NCI-H1105 treated with DMSO at 0.1 percent for 48 hours (cell line): ENCODE measurements at regions not wholly inside any gene's neighbourhood (a gene's known extent, or its start where the extent isn't known, plus 50 kb on each side); places are given as distances from the start of the nearest gene placed in this dataset.

Experiments used
- DNase-seq: peaks from one replicate; lab custom pipeline; 2025; lab: John Stamatoyannopoulos, UW

- no peak for DNase-seq
These were observed 1027.0 kb upstream of the ADGRL3 start for GRCh38 chr4:60173103-60173502.

DNA sequence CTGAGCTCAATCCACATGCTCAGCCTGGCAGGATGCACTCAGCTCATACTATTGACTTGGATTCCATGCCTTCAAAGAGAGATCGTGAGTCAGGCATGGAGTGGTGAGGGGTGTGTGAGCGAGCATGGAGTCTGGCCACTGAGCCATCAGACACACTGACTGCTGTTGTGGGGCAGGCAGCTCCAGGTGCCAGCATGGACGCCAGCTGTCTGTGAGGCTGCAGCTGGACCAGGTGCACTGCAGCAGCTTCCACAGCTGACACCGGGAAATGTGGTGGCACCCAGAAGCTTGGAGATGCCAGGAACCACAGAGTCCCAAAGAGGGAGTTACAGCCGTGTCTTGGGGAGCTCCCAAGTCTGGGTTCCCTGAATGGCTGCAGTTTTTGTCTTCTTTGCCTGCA, 1026.4 kb upstream of the ADGRL3 start:
- DNase-seq = no peak

GRCh38 chr4:60175241-60175640, 1024.9 kb upstream of the ADGRL3 start:
- no peak for DNase-seq

GRCh38 chr4:60187428-60187827, 1012.7 kb upstream of the ADGRL3 start:
- no peak for DNase-seq

- no peak for DNase-seq
These were observed 1010.8 kb upstream of the ADGRL3 start for GRCh38 chr4:60189286-60189685.

DNA sequence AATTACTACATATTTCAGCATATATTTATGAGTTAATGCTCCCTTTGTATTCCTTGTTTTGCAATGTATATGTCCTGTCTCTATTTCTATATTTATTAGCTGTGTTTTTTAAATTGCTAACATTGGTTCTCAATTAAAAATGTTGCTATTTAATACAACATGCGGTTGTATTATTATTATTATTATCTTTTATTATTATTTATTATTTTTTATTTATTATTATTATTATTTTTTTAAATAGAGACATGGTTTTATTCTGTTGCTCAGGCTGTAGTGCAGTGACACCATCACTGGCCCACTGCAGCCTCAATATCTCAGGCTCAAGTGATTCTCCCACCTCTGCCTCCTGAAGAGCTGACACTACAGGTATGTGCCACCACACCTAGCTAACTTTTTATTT, 1005.9 kb upstream of the ADGRL3 start:
- DNase-seq = no peak

- no peak for DNase-seq
These were observed 1004.9 kb upstream of the ADGRL3 start for GRCh38 chr4:60195256-60195655.

DNA sequence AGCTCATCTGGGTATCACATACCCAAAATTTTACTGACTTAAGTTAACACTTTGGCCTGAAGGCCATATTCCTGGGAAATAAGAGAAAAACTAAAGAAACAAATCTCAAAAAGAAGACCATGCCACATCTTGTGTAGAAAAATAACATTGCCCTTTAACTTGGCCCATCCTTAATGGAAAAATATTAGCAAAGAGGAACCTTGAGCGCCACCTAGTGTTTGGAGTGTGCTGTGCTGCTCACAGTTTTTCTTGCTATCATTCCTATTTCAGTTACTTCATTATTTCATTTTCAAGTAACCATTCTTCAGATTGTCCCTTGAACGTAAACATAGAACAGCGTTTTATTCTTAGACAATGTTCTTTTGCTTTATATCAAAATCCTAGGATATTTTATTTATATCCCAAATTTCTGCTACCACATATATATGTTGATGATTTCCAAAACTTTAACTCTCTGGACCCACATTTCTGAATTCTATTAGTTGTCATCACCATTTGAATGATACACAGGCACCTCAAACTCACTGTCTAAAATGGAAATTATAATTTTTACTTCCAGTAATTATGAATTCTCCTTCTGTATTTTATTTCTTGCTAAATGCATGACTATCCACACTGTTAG, 999.0 kb upstream of the ADGRL3 start:
- peak; percentile 37 for DNase-seq

DNA sequence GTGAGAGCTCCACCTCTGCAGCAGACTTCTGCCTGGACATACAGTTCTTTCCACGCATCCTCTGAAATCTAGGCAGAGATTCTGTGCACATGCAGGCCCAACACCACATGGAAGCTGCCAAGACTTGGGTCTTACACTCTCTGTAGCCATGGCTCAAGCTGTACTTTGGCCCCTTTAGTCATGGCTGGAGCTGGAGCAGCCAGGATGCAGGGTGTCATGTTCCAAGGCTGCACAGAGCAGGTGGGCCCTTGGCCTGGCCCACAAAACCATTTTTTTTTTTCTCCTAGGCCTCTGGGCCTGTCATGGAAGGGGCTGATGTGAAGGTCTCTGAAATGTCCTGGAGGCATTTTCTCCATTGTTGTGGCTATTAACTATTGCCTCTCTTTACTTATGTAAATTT, 990.5 kb upstream of the ADGRL3 start:
- DNase-seq = no peak

DNA sequence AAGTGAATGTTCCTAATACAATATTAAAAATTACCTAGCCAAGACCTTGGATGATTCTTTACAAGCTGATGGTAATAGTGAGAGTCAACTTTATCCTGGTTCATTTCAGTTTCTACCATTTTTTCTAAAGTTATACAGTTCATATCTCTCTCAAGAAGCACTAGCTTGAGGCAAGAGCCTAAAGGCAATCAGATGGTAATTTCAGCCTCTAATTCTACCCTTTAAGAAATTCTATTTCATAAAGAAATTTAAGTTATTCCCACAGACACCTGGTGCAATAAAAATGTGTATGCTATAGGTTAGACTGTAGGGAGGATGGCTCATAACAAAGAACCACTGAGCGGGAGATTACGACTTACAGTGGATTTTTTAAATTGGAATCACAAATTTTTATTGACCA, 984.2 kb upstream of the ADGRL3 start:
- no peak for DNase-seq

DNA sequence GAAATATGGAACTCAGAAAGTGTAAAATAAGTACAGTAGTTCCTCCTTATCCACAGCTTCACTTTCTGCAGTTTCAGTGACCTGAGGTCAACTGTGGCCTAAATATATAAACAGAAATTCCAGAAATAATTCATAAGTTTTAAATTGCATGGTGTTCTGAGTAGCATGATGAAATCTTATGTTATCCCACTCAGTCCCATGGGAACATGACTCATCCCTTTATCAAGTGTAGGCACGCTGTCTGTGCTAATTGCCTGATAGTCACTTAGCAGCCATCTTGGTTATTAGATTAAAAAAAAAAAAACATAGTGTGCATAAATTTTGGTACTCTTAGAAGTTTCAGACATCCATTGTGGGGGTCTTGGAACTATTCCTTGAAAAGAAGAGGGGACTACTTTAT, 983.4 kb upstream of the ADGRL3 start:
- no peak for DNase-seq

GRCh38 chr4:60221866-60222265, 978.3 kb upstream of the ADGRL3 start:
- DNase-seq = no peak

DNA sequence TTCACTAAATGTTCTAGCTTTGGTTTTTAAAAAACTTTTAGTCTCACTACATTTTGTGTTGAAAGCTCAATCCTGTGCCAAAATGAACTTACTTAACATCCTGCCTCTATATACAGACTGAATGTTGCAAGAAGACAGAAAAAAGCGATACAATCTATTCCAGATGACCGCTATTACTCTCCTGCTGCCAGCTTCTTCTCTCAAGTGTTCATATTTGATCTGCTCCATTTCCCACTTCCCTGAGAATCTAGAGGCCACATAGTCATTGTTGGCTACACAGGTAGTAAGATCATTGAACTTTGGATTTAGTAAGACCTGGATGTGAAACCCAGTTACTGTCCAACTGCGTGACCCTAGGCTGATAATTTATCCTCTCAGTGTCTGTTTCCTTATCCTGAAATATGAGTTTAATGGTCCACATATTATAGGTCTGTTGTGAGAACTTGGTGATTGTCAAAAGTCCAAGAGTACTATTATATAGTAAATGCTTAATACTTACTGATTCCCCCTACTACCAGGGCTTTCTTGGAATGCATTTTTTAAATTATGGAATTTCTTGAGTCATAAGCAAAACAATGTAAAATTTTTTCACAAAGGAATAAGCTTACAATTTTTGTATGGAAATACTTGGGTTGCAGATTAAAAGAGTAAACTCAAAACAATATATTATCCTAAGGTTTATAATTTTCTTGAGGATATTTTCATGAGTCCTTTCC, 976.8 kb upstream of the ADGRL3 start:
- DNase-seq = no peak

- no peak for DNase-seq
These were observed 958.3 kb upstream of the ADGRL3 start for GRCh38 chr4:60241866-60242265.

DNA sequence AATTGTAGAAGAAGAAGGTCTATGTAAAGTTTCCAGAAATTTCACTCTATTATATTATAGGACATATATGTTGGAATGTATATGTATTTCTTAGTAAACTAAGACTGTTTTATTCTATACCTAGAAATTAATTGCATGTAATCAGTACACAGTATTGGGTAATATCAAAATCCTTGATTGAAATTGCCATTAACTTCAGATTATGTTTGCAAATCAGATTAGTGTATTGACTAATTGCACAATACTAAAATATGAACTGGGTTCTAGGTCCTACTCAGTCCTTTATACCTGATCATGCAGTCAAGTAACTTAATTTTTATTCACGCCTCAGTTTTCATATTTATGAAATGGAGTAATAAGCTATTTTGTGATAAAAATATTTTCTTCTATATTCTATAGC, 950.3 kb upstream of the ADGRL3 start:
- DNase-seq = no peak

DNA sequence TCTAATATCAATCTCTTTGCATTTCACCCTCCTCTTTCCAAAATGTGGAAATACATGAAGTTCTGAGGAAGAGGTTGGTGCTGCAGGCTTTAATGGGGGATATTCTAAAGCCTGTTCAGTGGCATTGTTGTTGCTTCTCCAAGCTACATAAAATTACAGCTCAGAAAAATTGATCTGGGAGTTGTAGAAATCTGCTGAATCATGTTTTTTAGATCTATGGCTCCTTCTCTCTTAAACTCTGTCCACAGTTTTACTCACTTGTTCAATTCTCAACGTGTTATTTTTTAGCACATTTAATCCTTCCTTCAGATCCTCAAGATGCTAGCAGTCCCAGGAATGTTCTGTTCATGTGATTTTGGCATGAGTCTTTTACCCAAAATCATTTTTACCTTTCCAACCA, 949.5 kb upstream of the ADGRL3 start:
- DNase-seq = no peak

DNA sequence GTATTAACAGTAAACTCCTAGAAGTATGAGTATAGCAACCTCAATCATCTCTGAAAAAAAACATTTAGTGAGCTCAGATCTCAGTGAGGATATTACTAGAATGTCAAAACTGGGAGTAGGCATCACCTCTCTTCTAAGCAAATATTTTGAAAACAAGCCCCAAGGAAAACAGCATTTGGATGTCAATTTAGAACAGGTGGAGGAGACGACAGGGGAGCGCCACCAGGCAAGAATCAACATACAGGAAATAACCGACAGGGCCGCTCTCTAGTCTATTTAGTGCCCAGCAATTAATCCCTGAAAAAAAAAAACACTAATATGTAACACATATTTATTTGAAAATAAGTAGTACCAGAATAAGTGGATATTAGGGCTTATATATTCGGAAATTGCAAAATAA, 940.3 kb upstream of the ADGRL3 start:
- no peak for DNase-seq

DNA sequence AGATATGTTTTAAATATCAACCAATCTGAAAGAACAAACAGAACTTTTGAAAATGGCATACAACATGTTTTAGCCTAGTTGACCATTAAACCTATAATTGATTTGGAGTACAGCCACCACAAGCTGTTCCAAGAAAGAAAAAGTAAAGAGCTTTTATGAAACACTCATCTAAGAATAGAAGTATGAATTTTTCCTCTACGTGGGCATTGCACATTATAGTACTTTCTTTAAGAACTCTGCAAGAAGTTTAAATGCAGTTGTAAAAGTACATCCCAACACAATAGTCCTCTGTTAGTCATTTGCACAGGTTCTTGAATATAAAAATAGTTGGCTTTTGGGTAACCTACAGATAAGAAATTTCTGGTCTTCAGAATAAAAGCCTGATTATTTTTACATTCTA, 933.6 kb upstream of the ADGRL3 start:
- no peak for DNase-seq

- no peak for DNase-seq
These were observed 903.7 kb upstream of the ADGRL3 start for GRCh38 chr4:60296386-60296785.

GRCh38 chr4:60313611-60314178, 886.4 kb upstream of the ADGRL3 start:
- no peak for DNase-seq

DNA sequence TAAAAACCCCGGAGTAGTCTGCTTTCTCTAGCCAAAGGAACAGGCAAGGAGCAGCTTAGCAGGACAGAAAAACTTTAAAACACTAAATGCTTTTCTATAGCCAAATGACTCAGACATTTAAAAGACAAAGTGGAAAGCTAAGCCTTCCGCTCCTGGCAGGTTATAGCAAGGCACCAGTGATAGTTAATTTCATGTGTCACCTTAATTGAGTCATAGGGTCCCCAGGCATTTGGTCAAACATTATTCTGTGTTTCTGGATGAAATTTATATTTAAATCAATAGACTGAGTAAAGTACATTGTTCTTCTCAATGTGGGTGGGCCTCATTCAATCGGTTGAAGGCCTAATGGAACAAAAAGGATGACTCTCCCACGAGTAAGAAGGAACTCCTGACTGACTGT, 885.7 kb upstream of the ADGRL3 start:
- no peak for DNase-seq

- no peak for DNase-seq
These were observed 884.5 kb upstream of the ADGRL3 start for GRCh38 chr4:60315586-60315985.

DNA sequence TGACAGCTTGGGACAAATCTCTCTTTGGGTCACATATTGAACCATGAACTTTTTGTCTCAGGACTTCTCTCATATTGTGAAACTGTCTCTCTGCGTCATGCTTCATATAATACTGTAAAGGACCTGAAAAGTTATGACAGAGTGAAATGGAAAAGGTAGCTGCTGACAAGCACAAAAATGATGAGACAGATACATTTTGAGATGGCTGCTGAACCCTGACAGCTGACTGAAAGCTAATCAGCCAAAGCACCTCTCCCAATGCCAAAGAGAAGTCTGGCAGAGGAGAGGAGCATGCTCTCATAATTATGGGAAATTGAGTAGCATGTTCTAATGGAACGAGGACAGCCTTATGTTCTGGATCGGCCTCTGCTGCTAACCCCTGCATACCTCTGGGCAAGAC, 873.4 kb upstream of the ADGRL3 start:
- DNase-seq = no peak

- no peak for DNase-seq
These were observed 872.5 kb upstream of the ADGRL3 start for GRCh38 chr4:60327651-60328050.
